ENCODE measurements at regions not wholly inside any gene's neighbourhood (a gene's known extent, or its start where the extent isn't known, plus 50 kb on each side); places are given as distances from the start of the nearest gene placed in this dataset.

DNA sequence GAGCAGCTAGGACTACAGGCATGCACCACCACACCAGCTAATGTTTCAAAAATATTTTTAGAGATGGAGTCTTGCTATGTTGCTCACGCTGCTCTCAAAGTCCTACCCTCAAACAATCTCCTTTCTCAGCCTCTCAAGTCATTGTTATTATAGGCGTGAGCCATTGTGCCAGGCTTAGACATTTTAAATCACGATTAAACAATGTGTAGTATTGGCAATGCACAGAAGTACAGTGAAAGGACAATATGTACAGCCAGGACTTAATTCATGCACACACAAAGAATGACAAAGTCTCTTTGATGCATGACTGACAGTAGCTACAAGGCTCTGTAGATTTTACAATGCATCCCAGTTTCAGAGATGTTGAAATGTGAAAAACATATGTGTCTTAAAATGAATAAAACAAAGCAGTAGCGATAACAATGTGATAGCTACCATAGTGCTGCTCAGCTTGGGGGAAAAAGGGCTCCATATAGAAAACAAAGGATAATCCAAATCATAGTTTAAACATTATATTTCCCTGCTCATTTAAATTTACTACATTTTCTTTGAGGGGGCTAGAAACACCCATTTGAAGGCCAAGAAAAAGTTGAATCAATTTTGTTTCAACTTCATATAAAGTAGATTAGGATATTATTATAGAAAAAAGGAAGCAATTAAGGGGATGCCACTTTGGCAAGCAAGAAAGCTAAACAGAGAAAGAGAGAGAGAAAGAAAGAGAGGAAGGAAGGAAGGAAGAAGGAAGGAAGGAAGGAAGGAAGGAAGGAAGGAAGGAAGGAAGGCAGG is 272.4 kb upstream of the SMIM31 start:
- H3K9me3 ChIP-seq (ENCODE audit: control insufficient read depth in 2 of 3, insufficient read depth in 1 of 3, low read length in 3 of 3), result no peaks in the 10 kb centered on the region
- DNase-seq (no peak), FAIRE-seq (no peak)
- intact Hi-C loops (cut with DNase I), result no loop called here
- no peaks in the 10 kb centered on the region for H3K36me3 ChIP-seq (ENCODE audit: control insufficient read depth in 2 of 3, insufficient read depth in 3 of 3, low read length in 3 of 3)
- TF ChIP-seq, protein P1, sequence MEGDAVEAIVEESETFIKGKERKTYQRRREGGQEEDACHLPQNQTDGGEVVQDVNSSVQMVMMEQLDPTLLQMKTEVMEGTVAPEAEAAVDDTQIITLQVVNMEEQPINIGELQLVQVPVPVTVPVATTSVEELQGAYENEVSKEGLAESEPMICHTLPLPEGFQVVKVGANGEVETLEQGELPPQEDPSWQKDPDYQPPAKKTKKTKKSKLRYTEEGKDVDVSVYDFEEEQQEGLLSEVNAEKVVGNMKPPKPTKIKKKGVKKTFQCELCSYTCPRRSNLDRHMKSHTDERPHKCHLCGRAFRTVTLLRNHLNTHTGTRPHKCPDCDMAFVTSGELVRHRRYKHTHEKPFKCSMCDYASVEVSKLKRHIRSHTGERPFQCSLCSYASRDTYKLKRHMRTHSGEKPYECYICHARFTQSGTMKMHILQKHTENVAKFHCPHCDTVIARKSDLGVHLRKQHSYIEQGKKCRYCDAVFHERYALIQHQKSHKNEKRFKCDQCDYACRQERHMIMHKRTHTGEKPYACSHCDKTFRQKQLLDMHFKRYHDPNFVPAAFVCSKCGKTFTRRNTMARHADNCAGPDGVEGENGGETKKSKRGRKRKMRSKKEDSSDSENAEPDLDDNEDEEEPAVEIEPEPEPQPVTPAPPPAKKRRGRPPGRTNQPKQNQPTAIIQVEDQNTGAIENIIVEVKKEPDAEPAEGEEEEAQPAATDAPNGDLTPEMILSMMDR (IDR thresholded peaks at IDR 0.05; ENCODE audit: borderline replicate concordance, extremely low read depth, insufficient read depth), result no peak
- no peaks in the 10 kb centered on the region for H3K4me1 ChIP-seq (ENCODE audit: control insufficient read depth in 2 of 3, insufficient read depth in 2 of 3, low read depth in 1 of 3, low read length in 3 of 3)
- no peaks in the 10 kb centered on the region for H3K27me3 ChIP-seq (ENCODE audit: control insufficient read depth, insufficient read depth, low read length)
- no peak overlapping the region for H3K4me3 ChIP-seq (ENCODE audit: low read length in 3 of 3)
- no peak overlapping the region for H3K9ac ChIP-seq (ENCODE audit: low read length in 3 of 3)
- H3K27ac ChIP-seq (ENCODE audit: low read depth in 2 of 2, low read length in 2 of 2), result no peak overlapping the region

DNA sequence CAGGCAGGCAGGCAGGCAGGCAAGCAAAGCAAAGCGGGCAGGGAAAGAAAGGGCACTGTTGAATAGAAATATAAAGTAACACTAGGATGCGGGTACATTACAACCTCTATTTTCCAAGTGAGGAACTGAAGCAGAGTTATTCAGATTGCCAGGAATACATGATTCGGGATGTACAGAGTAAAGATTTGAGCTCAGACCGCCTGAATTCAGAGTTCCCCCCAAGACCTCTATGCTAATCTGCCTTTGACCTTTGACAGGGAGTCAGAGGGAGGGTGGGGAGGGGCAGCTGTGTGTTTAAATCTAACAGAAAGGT is 271.9 kb upstream of the SMIM31 start:
- H3K9ac ChIP-seq (ENCODE audit: low read length in 3 of 3), result no peak overlapping the region
- no peaks in the 10 kb centered on the region for H3K36me3 ChIP-seq (ENCODE audit: control insufficient read depth in 2 of 3, insufficient read depth in 3 of 3, low read length in 3 of 3)
- no peaks in the 10 kb centered on the region for H3K9me3 ChIP-seq (ENCODE audit: control insufficient read depth in 2 of 3, insufficient read depth in 1 of 3, low read length in 3 of 3)
- no peak for FAIRE-seq
- intact Hi-C loops (cut with DNase I), result no loop called here
- DNase-seq, result no peak
- no peaks in the 10 kb centered on the region for H3K27me3 ChIP-seq (ENCODE audit: control insufficient read depth, insufficient read depth, low read length)
- H3K4me1 ChIP-seq (ENCODE audit: control insufficient read depth in 2 of 3, insufficient read depth in 2 of 3, low read depth in 1 of 3, low read length in 3 of 3), result no peaks in the 10 kb centered on the region
- TF ChIP-seq, protein P1 (IDR thresholded peaks at IDR 0.05; ENCODE audit: borderline replicate concordance, extremely low read depth, insufficient read depth), result no peak
- H3K4me3 ChIP-seq (ENCODE audit: low read length in 3 of 3), result no peak overlapping the region
- no peak overlapping the region for H3K27ac ChIP-seq (ENCODE audit: low read depth in 2 of 2, low read length in 2 of 2)

DNA sequence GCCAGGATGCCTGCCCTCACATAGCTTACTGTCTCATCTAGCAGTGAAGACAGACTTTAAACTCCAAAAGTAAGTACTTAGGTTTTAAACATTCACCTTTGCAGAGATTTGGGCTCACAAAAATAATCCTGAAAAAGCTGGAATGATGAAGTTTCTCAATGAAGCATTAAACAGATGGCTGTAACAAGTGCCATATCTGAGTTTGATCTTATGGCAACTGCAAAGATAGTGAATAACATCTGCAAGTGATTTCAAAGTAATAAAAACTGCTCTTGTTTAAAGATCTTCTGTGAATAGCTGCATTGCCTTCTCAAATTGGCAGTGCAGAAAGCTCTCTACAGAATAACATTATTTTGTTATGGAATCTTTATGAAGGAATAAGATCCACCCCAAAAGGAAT is 271.2 kb upstream of the SMIM31 start:
- FAIRE-seq, result no peak
- no peaks in the 10 kb centered on the region for H3K4me1 ChIP-seq (ENCODE audit: control insufficient read depth in 2 of 3, insufficient read depth in 2 of 3, low read depth in 1 of 3, low read length in 3 of 3)
- TF ChIP-seq, protein P1 (IDR thresholded peaks at IDR 0.05; ENCODE audit: borderline replicate concordance, extremely low read depth, insufficient read depth), result no peak
- no peaks in the 10 kb centered on the region for H3K9me3 ChIP-seq (ENCODE audit: control insufficient read depth in 2 of 3, insufficient read depth in 1 of 3, low read length in 3 of 3)
- H3K27me3 ChIP-seq (ENCODE audit: control insufficient read depth, insufficient read depth, low read length), result no peaks in the 10 kb centered on the region
- H3K36me3 ChIP-seq (ENCODE audit: control insufficient read depth in 2 of 3, insufficient read depth in 3 of 3, low read length in 3 of 3), result no peaks in the 10 kb centered on the region
- H3K27ac ChIP-seq (ENCODE audit: low read depth in 2 of 2, low read length in 2 of 2), result no peak overlapping the region
- intact Hi-C loops (cut with DNase I), result no loop called here
- no peak overlapping the region for H3K9ac ChIP-seq (ENCODE audit: low read length in 3 of 3)
- DNase-seq, result no peak
- no peak overlapping the region for H3K4me3 ChIP-seq (ENCODE audit: low read length in 3 of 3)

DNA sequence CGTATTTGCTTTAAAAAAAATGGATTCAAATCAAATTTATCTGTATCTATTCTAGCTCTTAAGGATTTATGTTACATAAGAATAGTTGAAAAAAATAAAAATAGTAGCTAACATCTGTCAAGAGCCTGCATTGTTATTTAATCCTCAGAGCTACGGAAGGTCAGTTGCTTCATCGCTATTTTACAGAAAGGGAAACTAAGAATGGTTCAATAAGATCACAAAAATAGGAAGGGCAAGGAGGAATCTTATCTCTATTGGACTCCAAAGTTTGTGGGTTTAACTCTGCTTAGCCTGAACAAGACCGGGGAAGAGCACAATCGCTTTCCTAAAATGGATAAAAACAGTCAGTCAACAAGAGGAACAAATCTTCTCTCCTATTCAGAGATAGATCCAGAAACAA is 270.2 kb upstream of the SMIM31 start:
- no peaks in the 10 kb centered on the region for H3K9me3 ChIP-seq (ENCODE audit: control insufficient read depth in 2 of 3, insufficient read depth in 1 of 3, low read length in 3 of 3)
- intact Hi-C loops (cut with DNase I), result no loop called here
- H3K27me3 ChIP-seq (ENCODE audit: control insufficient read depth, insufficient read depth, low read length), result no peaks in the 10 kb centered on the region
- FAIRE-seq, result no peak
- no peaks in the 10 kb centered on the region for H3K4me1 ChIP-seq (ENCODE audit: control insufficient read depth in 2 of 3, insufficient read depth in 2 of 3, low read depth in 1 of 3, low read length in 3 of 3)
- DNase-seq, result no peak
- H3K27ac ChIP-seq (ENCODE audit: low read depth in 2 of 2, low read length in 2 of 2), result no peak overlapping the region
- H3K9ac ChIP-seq (ENCODE audit: low read length in 3 of 3), result no peak overlapping the region
- TF ChIP-seq, protein P1 (IDR thresholded peaks at IDR 0.05; ENCODE audit: borderline replicate concordance, extremely low read depth, insufficient read depth), result no peak
- H3K4me3 ChIP-seq (ENCODE audit: low read length in 3 of 3), result no peak overlapping the region
- H3K36me3 ChIP-seq (ENCODE audit: control insufficient read depth in 2 of 3, insufficient read depth in 3 of 3, low read length in 3 of 3), result no peaks in the 10 kb centered on the region
